SK-N-SH treated with all-trans-retinoic acid at 6 μM for 48 hours (cell line): ENCODE measurements at regions not wholly inside any gene's neighbourhood (a gene's known extent, or its start where the extent isn't known, plus 50 kb on each side); places are given as distances from the start of the nearest gene placed in this dataset.

Experiments used
- GLIS3 ChIP-seq: fragments of 250-450 bp; sonication (Bioruptor Pico); IDR thresholded peaks from 2 replicates; pipeline ENCODE4 v1.5.0; 2020; ENCODE audit warnings: mild to moderate bottlenecking, moderate library complexity
- RARB ChIP-seq: fragments of 250-450 bp; sonication (Bioruptor Pico); IDR thresholded peaks from 2 replicates; pipeline ENCODE4 v1.8.0; 2021; ENCODE audit warnings: mild to moderate bottlenecking, moderate library complexity
- TCF4 ChIP-seq: fragments of 250-450 bp; sonication (Bioruptor Pico); IDR thresholded peaks from 2 replicates; pipeline ENCODE4 v1.8.0; 2021; ENCODE audit warnings: mild to moderate bottlenecking, moderate library complexity, borderline replicate concordance
- ZFP30 ChIP-seq: fragments of 450-650 bp; formaldehyde crosslinking; IDR thresholded peaks from 2 replicates; pipeline ENCODE4 v1.5.0; 2022; ENCODE audit warnings: mild to moderate bottlenecking, moderate library complexity

DNA sequence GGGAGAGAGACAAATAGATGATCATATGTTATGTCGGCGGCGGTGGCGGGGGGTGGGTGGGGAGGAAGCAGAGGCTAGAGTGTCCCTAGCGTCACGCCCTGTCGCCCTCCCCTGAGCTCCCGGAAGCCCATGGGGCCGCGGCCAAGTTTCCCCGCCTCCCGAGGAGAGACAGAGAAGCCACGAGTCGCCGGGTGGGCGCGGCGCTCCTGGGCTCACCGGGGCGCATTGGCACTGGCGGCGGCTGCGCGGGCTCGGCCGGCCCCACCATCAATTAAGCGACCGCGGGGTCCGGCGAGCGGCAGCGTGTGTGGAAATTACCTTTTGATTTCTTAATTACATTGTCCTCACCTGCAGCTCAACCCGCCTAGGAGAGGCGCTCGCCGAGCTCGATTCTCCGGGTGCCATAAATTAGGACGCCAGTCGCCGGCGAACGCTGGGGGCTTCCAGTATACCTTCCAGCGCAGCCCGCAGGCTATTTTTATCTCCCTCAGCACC lies 119.9 kb upstream of the LHX5 start:
- TF ChIP-seq ZFP30 (CRISPR knock-in tag) (no peak), GLIS3 (no peak), RARB (no peak), TCF4 (CRISPR knock-in tag) (no peak)
